Progenitor cell of endocrine pancreas (in vitro differentiated cells): ENCODE measurements at regions not wholly inside any gene's neighbourhood (a gene's known extent, or its start where the extent isn't known, plus 50 kb on each side); places are given as distances from the start of the nearest gene placed in this dataset.

Experiments
- DNase-seq: peaks from one replicate; pipeline ENCODE4 v3.0.0; 2021; ENCODE audit warnings: low spot score; ENCODE audit not compliant: unreplicated experiment
- H3K27ac Mint-ChIP-seq: 2 replicates; pipeline ENCODE4 v1.8.0; 2021; ENCODE audit warnings: mild to moderate bottlenecking, moderate library complexity, mixed read lengths
- H3K27me3 Mint-ChIP-seq: 2 replicates; pipeline ENCODE4 v1.8.0; 2021; ENCODE audit warnings: mixed read lengths
- H3K36me3 Mint-ChIP-seq: 2 replicates; pipeline ENCODE4 v1.8.0; 2022; ENCODE audit warnings: mixed read lengths; ENCODE audit not compliant: insufficient read depth
- H3K4me1 Mint-ChIP-seq: 2 replicates; pipeline ENCODE4 v1.8.0; 2021; ENCODE audit warnings: low read depth, mixed read lengths
- H3K4me3 Mint-ChIP-seq: 2 replicates; pipeline ENCODE4 v1.8.0; 2021; ENCODE audit warnings: low read depth, mild to moderate bottlenecking, moderate library complexity, mixed read lengths
- H3K9me3 Mint-ChIP-seq: 2 replicates; pipeline ENCODE4 v1.8.0; 2021; ENCODE audit warnings: low read depth, mixed read lengths
- CTCF ChIP-seq: fragments of 200-600 bp; sonication (generic); IDR thresholded peaks from one replicate; pipeline ENCODE4 v1.5.0; 2021; ENCODE audit warnings: antibody characterized with exemption, mild to moderate bottlenecking; ENCODE audit not compliant: unreplicated experiment

- Mint-ChIP-seq H3K4me1 (no peaks in the 10 kb centered on the region), H3K36me3 (peaks cover 3% of the 10 kb centered on the region), H3K27ac (no peak overlapping the region), H3K9me3 (no peaks in the 10 kb centered on the region), H3K27me3 (peaks cover 14% of the 10 kb centered on the region), H3K4me3 (no peak overlapping the region)
- DNase-seq: no peak
- TF ChIP-seq CTCF: no peak
These were observed 319.8 kb upstream of the RRP15 start for GRCh38 chr1:217965156-217965786.

GRCh38 chr1:217968085-217968484 lies 317.0 kb upstream of the RRP15 start:
- Mint-ChIP-seq H3K27me3 (peaks cover 14% of the 10 kb centered on the region), H3K4me1 (no peaks in the 10 kb centered on the region), H3K36me3 (peaks cover 3% of the 10 kb centered on the region), H3K9me3 (no peaks in the 10 kb centered on the region), H3K27ac (no peak overlapping the region), H3K4me3 (no peak overlapping the region)
- no peak for TF ChIP-seq CTCF
- DNase-seq: no peak

GRCh38 chr1:217969428-217969827 lies 315.7 kb upstream of the RRP15 start:
- Mint-ChIP-seq H3K27ac (no peak overlapping the region), H3K36me3 (peaks cover 3% of the 10 kb centered on the region), H3K4me1 (no peaks in the 10 kb centered on the region), H3K4me3 (no peak overlapping the region), H3K27me3 (peaks cover 8% of the 10 kb centered on the region), H3K9me3 (no peaks in the 10 kb centered on the region)
- TF ChIP-seq CTCF: no peak
- DNase-seq: no peak

- Mint-ChIP-seq H3K27ac (no peak overlapping the region), H3K36me3 (no peaks in the 10 kb centered on the region), H3K27me3 (peaks cover 7% of the 10 kb centered on the region), H3K9me3 (peaks cover 12% of the 10 kb centered on the region), H3K4me1 (no peaks in the 10 kb centered on the region), H3K4me3 (no peak overlapping the region)
- TF ChIP-seq CTCF: no peak
- DNase-seq: no peak
These were observed 307.1 kb upstream of the RRP15 start for GRCh38 chr1:217977943-217978342.

- no peak for DNase-seq
- no peak overlapping the region for H3K27ac Mint-ChIP-seq
- no peak for TF ChIP-seq CTCF
- no peaks in the 10 kb centered on the region for H3K4me1 Mint-ChIP-seq
- peaks cover 4% of the 10 kb centered on the region for H3K27me3 Mint-ChIP-seq
- H3K36me3 Mint-ChIP-seq: no peaks in the 10 kb centered on the region
- peaks cover 4% of the 10 kb centered on the region for H3K9me3 Mint-ChIP-seq
- H3K4me3 Mint-ChIP-seq: no peak overlapping the region
These were observed 303.7 kb upstream of the RRP15 start for GRCh38 chr1:217981430-217981829.
